SKM-1 (cell line): ENCODE measurements at regions not wholly inside any gene's neighbourhood (a gene's known extent, or its start where the extent isn't known, plus 50 kb on each side); places are given as distances from the start of the nearest gene placed in this dataset.

Experiments used
- DNase-seq: peaks from one replicate; lab custom pipeline; 2025; ENCODE audit not compliant: unreplicated experiment; lab: John Stamatoyannopoulos, UW

- DNase-seq = no peak
These were observed 141.0 kb upstream of the RMST start for GRCh38 chr12:97321621-97322020.

- DNase-seq = no peak
These were observed 140.2 kb upstream of the RMST start for GRCh38 chr12:97322388-97322787.

DNA sequence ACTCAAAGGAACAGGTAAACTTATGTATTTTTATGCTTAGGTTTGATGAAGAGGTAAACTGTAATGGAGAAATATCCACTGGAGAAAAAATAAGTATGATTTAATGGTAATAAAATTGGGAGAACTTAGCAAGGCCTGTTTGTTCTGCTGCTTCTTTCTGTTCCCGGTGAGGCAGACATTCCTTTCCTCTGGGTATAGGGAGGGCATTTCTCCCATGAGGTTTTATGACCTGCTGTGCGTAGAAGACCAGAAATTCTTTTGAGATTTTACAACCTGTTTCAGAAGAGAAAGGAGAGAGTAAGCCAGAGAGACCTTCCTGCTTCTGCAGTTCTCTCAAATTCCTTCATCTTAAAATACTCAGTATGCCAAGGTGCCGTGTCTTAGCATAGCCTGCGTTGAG, 139.4 kb upstream of the RMST start:
- no peak for DNase-seq

GRCh38 chr12:97324471-97324870, 138.1 kb upstream of the RMST start:
- no peak for DNase-seq

DNA sequence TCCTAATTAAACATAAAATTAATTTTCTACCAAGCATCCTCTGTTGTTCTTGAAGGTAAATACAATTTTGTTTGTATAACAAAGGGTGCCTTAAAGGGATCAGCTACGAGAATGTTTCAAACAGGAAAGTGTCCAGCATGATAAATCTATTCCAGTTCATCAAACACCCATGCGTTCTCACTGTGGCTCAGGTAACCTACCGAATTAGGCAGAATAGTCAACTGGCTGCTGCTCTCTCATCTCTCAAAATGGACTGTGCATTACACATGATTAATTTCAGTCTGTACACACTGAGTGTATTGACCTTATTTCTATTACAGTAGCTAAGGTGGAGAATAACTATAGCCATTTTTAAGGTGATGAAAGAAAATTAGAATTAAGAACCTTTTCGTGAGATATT, 127.5 kb upstream of the RMST start:
- no peak for DNase-seq

GRCh38 chr12:97336900-97337751, 125.5 kb upstream of the RMST start:
- DNase-seq = no peak

DNA sequence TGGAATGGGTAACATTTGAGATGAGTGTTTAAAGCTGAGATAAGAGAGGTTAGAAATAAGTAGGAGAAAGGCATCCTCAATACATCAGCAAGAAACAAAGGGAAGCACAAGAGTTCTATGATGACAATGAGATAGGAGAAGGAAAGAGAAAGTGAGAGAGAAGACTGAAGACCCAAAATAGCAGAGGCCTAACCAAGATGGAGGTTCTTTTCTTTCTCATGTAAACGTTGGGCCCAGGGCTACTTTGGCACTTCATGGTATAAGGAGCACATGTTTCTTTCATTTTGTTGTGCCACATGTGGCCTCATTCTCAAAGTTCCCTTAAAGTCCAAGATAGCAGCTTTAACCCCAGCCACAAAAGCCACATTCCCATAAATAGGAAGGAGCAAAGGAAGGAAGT, 120.5 kb upstream of the RMST start:
- no peak for DNase-seq

DNA sequence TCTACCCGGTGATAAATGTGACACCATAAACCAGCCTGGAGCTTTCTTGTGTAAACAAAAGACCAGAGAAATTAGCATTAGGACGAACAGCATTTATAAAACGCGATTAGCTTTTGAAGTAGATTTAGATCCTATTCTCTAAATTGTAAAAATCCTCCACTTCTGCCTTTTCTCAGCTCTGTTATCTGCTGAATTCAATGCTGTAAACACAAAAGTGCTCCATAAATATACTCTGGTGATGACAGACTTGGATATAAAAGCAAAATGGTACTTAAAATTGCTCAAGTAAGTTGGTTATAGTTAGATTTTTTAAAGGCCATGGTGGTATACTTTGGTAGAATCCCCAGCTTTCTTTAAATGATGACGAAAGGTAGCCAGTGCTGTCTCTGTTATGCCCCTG, 114.6 kb upstream of the RMST start:
- no peak for DNase-seq

DNA sequence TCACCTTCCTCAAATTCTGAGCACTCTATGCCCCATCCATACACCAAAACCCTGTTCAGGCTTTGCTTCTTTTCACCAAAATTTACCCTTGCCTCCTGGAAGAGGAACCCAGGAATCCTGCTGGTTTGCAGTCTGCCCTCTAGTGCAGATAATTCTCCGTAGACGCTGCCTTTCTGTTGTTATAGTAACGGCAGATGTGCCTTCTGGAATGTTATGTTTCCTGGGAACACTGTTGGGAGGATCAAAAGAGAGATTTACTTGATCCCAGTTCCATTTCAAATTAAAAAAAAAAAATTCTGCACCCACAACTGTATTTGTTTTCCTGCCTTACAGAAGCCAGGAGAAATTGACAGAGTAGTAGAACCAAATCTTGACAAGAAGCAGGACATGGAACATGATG, 104.2 kb upstream of the RMST start:
- DNase-seq = no peak

GRCh38 chr12:97359021-97359690, 103.4 kb upstream of the RMST start:
- no peak for DNase-seq

- DNase-seq = no peak
These were observed 98.9 kb upstream of the RMST start for GRCh38 chr12:97363693-97364092.

- no peak for DNase-seq
These were observed 94.0 kb upstream of the RMST start for GRCh38 chr12:97368462-97369163.

- DNase-seq = no peak
These were observed 87.3 kb upstream of the RMST start for GRCh38 chr12:97375310-97375709.

DNA sequence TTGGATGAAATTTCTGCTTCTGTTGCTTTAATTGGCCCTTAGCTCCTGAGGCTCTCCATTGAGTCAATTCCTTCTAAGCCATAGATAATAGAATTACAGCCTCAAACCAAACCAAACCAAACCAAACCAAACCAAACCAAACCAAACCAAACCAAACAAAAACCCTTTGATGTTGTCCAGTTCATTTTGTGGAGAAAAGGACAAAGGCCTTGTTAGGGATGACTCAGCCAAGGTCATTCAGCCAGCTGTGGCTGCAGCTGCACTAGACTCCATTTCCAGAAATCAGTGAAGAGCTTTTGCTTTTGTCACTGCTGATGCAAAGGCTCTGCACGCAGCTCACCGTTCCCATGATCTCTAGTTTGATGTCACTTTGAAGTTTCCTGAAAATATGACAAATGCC, 82.2 kb upstream of the RMST start:
- DNase-seq = no peak

- no peak for DNase-seq
These were observed 77.5 kb upstream of the RMST start for GRCh38 chr12:97385121-97385520.

DNA sequence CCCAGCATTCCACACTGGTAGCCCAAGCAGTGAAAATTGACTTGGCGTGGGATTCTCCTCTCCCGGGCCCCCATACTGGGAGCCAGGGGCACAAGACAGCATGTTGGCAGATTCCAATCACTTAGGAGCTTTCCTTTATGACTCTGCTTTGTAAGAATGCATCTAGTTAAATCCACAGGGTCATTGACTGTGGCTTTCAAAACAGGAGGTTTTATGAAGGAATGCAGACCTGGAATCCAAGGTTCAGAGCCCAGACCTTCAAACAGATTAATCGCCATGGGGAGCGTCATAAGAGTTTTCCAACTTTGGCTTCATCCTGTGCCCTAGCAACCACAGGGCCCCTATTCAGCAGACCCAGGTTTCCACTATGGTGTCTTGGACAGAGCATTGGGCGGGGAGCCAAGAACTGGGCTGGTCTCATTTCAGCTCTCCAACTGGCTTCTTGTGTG, 76.4 kb upstream of the RMST start:
- no peak for DNase-seq

DNA sequence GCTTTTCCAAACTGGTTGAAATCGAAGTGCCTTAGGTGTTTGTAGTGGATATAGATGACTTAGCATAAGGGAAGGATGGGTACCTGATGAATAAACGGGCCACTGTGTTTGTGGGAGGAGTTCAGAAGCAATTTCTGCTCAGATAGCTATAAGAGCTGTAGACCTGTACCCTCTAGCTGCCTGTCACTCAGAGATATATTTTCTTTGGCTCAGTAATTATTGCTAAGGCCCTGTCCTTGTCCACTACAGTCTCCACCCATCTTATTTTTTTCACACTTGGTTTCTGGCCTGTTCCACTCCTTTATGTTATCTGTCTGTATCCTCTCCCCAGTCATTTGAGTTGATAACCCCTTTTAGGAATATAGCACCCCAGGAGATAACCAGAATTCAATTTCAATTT, 74.8 kb upstream of the RMST start:
- DNase-seq = no peak

- DNase-seq = no peak
These were observed 67.9 kb upstream of the RMST start for GRCh38 chr12:97394657-97395056.

DNA sequence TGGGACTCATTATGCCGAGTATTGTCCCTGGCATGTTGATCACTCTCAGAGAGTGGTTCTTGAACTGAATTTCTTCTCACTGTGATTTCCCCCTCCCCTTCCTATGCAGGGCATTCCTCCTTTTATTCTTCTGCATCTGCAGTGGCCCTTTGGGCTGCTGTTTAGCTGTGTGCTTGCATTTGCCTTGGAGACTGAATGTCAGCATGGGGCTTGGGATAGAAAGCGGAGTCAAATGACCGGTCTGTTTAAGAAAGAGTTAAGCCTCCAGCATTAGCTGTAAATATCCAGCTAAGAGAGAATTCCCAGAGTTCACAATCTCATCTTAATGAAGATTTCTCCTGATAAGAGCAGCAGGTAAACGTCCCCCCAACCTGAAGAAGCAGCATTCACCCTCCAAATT, 65.6 kb upstream of the RMST start:
- no peak for DNase-seq

- no peak for DNase-seq
These were observed 63.9 kb upstream of the RMST start for GRCh38 chr12:97398704-97399103.

- DNase-seq = no peak
These were observed 58.5 kb upstream of the RMST start for GRCh38 chr12:97404093-97404492.

DNA sequence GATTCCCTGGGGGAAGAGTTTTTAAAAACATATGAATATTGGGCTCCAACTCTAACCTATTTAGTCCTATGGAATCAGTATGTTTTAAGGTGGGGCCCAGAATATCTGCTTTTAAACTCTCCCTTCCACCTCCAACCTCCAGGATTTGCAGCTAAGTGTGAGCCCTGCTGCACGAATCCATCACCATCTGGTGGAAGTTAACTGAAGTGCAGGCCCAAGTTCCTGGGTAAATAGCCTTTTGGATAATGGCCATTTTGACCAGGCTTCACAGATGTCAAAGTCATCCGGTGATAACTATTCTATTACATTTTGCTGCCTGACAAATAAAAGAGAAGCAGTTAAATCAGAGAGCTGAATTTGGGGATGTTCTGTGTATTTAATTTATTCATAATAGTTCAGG, 58.1 kb upstream of the RMST start:
- no peak for DNase-seq
